ENCODE measurements at regions not wholly inside any gene's neighbourhood (a gene's known extent, or its start where the extent isn't known, plus 50 kb on each side); places are given as distances from the start of the nearest gene placed in this dataset.

DNA sequence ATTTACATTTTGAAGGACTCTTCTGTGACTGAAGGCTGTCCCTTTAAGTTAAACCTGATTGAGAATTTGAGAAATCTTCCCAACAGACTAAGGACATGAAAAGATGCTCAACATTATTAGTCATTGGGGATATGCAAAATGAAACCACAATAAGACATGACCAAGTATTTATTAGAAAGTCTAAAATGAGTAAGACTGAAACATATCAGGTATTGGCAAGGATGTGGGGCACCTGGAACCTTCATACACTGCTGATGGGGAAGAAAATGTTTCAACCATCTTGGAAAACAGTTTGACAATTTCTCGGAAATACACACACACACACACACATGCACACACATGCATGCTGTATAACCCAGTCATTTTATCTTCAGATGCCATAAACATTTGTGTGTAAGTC lies 132.1 kb upstream of the CDK6 start:
- no peak overlapping the region for H3K4me3 ChIP-seq
- H3K27me3 ChIP-seq, result no peaks in the 10 kb centered on the region
- no peaks in the 10 kb centered on the region for H3K9me3 ChIP-seq
- no peak overlapping the region for H3K27ac ChIP-seq
- DNase-seq, result no peak
- TF ChIP-seq, protein P1, sequence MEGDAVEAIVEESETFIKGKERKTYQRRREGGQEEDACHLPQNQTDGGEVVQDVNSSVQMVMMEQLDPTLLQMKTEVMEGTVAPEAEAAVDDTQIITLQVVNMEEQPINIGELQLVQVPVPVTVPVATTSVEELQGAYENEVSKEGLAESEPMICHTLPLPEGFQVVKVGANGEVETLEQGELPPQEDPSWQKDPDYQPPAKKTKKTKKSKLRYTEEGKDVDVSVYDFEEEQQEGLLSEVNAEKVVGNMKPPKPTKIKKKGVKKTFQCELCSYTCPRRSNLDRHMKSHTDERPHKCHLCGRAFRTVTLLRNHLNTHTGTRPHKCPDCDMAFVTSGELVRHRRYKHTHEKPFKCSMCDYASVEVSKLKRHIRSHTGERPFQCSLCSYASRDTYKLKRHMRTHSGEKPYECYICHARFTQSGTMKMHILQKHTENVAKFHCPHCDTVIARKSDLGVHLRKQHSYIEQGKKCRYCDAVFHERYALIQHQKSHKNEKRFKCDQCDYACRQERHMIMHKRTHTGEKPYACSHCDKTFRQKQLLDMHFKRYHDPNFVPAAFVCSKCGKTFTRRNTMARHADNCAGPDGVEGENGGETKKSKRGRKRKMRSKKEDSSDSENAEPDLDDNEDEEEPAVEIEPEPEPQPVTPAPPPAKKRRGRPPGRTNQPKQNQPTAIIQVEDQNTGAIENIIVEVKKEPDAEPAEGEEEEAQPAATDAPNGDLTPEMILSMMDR (IDR thresholded peaks at IDR 0.05), result no peak
- TF ChIP-seq POLR2A (IDR thresholded peaks at IDR 0.05), result no peak
- no peaks in the 10 kb centered on the region for H3K36me3 ChIP-seq
- H3K4me1 ChIP-seq, result no peaks in the 10 kb centered on the region

DNA sequence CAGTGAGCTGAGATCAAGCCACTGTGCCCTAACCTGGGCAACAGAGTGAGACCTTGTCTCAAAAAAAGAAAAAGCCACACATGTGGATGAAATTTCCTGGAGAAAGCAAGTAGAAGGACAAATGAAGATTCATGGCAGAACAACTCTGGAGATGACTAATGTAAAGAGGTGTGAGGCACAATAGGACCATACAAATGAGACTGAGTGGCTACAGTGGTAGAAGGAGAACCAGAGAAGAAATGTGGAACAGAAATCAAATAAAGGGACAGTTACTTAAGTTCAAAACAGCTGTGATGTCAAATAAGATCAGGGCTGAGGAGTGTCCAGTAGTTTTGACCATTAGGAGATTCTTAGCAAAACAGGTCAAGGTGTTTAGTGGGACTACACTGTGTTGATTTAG lies 130.9 kb upstream of the CDK6 start:
- Histone ChIP-seq H3K4me1 (no peaks in the 10 kb centered on the region), H3K9me3 (no peaks in the 10 kb centered on the region), H3K27me3 (no peaks in the 10 kb centered on the region), H3K27ac (no peak overlapping the region), H3K4me3 (no peak overlapping the region), H3K36me3 (no peaks in the 10 kb centered on the region)
- DNase-seq, result no peak
- TF ChIP-seq, protein P1 (IDR thresholded peaks at IDR 0.05), result no peak
- no peak for TF ChIP-seq POLR2A (IDR thresholded peaks at IDR 0.05)

DNA sequence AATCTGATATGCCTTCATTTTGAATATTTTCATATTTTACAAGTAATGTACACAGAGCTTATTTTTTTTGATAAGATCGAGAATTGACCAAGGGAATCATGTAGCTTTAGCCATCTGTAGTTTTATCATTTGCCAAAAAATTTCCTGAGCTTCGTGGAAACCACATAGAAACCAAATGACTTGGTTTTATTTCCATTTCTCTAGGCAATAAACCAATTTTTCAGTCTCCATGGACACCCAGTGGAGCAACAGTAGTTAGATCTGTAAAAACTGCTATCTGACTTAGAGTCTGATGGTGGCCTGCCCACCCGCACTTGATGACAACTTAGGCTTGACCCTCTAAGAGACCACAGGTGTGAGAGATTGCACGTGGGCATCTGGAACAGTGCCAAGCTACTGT lies 127.8 kb upstream of the CDK6 start:
- no peak for DNase-seq
- no peak overlapping the region for H3K4me3 ChIP-seq
- H3K27me3 ChIP-seq, result no peaks in the 10 kb centered on the region
- TF ChIP-seq, protein P1 (IDR thresholded peaks at IDR 0.05), result no peak
- TF ChIP-seq POLR2A (IDR thresholded peaks at IDR 0.05), result no peak
- H3K4me1 ChIP-seq, result no peaks in the 10 kb centered on the region
- no peak overlapping the region for H3K27ac ChIP-seq
- H3K9me3 ChIP-seq, result no peaks in the 10 kb centered on the region
- no peaks in the 10 kb centered on the region for H3K36me3 ChIP-seq

DNA sequence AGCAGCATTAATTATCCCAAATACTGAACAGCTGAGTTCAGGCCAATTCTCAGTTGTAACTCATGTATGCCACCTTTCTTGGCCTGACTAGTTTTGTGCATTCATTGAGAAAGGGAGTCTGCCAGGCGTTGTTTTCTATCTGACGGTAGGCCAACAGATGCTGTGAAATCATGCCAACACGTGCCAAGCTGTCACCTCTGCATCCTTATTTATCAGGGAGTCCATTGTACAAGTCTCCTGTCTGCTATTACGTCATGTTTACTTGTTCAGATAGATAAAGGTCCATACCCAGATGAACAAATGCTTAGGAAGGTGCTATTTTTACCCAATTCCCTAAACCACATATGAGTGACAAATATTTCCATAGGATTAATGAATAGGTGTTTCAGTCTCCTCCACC lies 127.2 kb upstream of the CDK6 start:
- DNase-seq, result no peak
- TF ChIP-seq, protein P1 (IDR thresholded peaks at IDR 0.05), result no peak
- no peak for TF ChIP-seq POLR2A (IDR thresholded peaks at IDR 0.05)
- H3K9me3 ChIP-seq, result no peaks in the 10 kb centered on the region
- no peak overlapping the region for H3K27ac ChIP-seq
- H3K27me3 ChIP-seq, result no peaks in the 10 kb centered on the region
- H3K36me3 ChIP-seq, result no peaks in the 10 kb centered on the region
- H3K4me1 ChIP-seq, result no peaks in the 10 kb centered on the region
- H3K4me3 ChIP-seq, result no peak overlapping the region

DNA sequence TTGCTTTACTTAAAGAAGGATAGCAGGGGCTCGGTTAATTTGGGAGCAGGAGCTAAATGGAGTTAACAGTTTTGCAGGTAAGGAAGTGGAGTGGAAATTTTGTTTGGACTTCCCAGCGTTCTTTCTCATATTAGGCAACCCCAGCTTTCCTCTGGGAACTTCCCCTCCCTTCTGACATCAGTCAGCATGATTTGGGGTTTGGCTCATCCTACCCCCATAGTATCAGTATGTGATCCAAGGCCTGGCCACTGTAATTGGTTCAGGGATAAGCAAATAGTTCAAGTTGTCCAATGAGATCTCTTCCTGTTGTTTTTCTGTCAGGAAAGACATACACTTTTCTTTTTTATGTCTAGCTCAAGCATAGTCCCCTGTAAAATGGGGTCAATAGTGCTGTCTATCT lies 125.6 kb upstream of the CDK6 start:
- Histone ChIP-seq H3K36me3 (no peaks in the 10 kb centered on the region), H3K27ac (no peak overlapping the region), H3K4me3 (no peak overlapping the region), H3K4me1 (no peaks in the 10 kb centered on the region), H3K27me3 (no peaks in the 10 kb centered on the region), H3K9me3 (no peaks in the 10 kb centered on the region)
- no peak for DNase-seq
- TF ChIP-seq POLR2A (IDR thresholded peaks at IDR 0.05), result no peak
- TF ChIP-seq, protein P1 (IDR thresholded peaks at IDR 0.05), result no peak

DNA sequence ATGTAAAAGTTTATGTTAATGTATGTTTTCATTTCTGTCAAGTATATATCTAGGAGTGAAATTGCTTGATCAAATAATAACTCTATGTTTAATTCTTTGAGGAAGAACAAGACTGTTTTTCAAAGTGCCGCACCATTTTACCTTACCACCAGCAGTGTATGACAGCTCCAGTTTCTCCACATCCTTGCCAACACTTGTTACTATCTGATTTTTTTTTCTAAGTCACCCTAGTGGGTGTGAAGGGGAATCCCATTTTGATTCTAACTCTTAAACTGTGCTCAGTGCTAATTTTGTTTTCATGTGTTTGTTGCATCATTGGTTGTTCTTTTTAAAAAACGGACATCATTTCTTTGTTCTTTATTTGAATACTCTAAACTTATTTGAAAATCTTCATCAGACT lies 120.2 kb upstream of the CDK6 start:
- DNase-seq, result no peak

More for the DNA sequence above, 120.2 kb upstream of the CDK6 start:
- TF ChIP-seq, protein P1 (IDR thresholded peaks at IDR 0.05), result no peak
- no peak for TF ChIP-seq POLR2A (IDR thresholded peaks at IDR 0.05)
- H3K4me1 ChIP-seq, result no peaks in the 10 kb centered on the region
- H3K27me3 ChIP-seq, result no peaks in the 10 kb centered on the region
- no peaks in the 10 kb centered on the region for H3K9me3 ChIP-seq
- no peaks in the 10 kb centered on the region for H3K36me3 ChIP-seq
- no peak overlapping the region for H3K4me3 ChIP-seq
- no peak overlapping the region for H3K27ac ChIP-seq
